ENCODE measurements at regions not wholly inside any gene's neighbourhood (a gene's known extent, or its start where the extent isn't known, plus 50 kb on each side); places are given as distances from the start of the nearest gene placed in this dataset.

- WGBS (ENCODE audit: insufficient coverage, insufficient read length): 100% methylated on average over 2 of the region's 6 CpGs
- no peaks in the 10 kb centered on the region for H3K9me3 ChIP-seq (ENCODE audit: control insufficient read depth, insufficient read depth, low read length)
- DNase-seq (ENCODE audit: low read depth, low spot score): no peak
- no peaks in the 10 kb centered on the region for H3K36me3 ChIP-seq (ENCODE audit: control insufficient read depth, insufficient read depth, low read length)
- no peak overlapping the region for H3K27ac ChIP-seq (ENCODE audit: low read length)
- H3K4me1 ChIP-seq (ENCODE audit: control insufficient read depth, insufficient read depth, low read length): no peaks in the 10 kb centered on the region
- H3K27me3 ChIP-seq (ENCODE audit: control insufficient read depth, insufficient read depth, low read length): peaks cover 15% of the 10 kb centered on the region
- no peak overlapping the region for H3K4me3 ChIP-seq (ENCODE audit: low read length)
These were observed 478.7 kb downstream of the INHBA start for GRCh38 chr7:41224063-41224763.

DNA sequence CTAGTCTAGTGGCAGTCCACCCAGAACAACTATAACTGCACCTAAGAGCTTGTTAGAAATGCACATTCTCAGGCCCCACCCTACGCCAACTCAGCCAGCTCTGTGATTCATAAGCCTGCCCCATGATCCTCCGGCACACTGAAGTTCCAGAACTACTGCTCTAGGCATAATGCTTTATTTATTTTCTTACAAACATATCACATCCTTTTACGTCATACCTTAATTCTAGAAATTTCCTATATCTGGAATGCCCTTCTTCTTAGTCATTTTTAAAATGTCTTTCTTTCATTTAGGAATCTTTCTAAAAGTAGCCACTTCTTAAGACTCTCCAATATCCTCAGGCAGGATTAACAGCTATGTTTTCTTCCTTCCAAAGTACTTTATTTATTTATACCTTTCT, 480.1 kb downstream of the INHBA start:
- peaks cover 20% of the 10 kb centered on the region for H3K27me3 ChIP-seq (ENCODE audit: control insufficient read depth, insufficient read depth, low read length)
- no peaks in the 10 kb centered on the region for H3K4me1 ChIP-seq (ENCODE audit: control insufficient read depth, insufficient read depth, low read length)
- no peak overlapping the region for H3K4me3 ChIP-seq (ENCODE audit: low read length)
- H3K9me3 ChIP-seq (ENCODE audit: control insufficient read depth, insufficient read depth, low read length): no peaks in the 10 kb centered on the region
- no peaks in the 10 kb centered on the region for H3K36me3 ChIP-seq (ENCODE audit: control insufficient read depth, insufficient read depth, low read length)
- H3K27ac ChIP-seq (ENCODE audit: low read length): no peak overlapping the region
- 100% methylated on average over 1 of the region's 3 CpGs for WGBS (ENCODE audit: insufficient coverage, insufficient read length)
- DNase-seq (ENCODE audit: low read depth, low spot score): no peak

GRCh38 chr7:41220266-41220665, 482.6 kb downstream of the INHBA start:
- Histone ChIP-seq H3K27ac (ENCODE audit: low read length) (no peak overlapping the region), H3K9me3 (ENCODE audit: control insufficient read depth, insufficient read depth, low read length) (no peaks in the 10 kb centered on the region), H3K4me1 (ENCODE audit: control insufficient read depth, insufficient read depth, low read length) (no peaks in the 10 kb centered on the region), H3K27me3 (ENCODE audit: control insufficient read depth, insufficient read depth, low read length) (peaks cover 23% of the 10 kb centered on the region), H3K36me3 (ENCODE audit: control insufficient read depth, insufficient read depth, low read length) (no peaks in the 10 kb centered on the region), H3K4me3 (ENCODE audit: low read length) (no peak overlapping the region)
- DNase-seq (ENCODE audit: low read depth, low spot score): no peak
- WGBS (ENCODE audit: insufficient coverage, insufficient read length): no CpG with 5 or more reads among the region's 1 CpG

DNA sequence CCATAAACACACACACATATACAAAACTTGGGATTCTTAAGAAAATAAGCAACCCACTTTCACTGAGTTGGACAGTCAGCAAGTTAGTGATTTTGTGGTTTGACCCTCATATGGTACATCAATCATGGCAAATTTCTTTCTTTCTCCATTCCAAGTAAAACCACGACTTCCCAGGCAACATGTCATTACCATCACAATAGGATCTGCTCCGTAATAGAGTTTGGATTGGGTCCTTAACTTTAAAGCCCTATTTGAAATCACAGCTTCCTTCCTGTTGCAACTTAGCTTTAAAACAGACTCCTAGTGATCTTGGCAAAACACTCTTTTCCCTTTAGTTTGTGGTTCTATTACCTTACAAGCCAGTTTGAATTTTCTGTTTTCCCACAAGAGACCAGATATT, 483.6 kb downstream of the INHBA start:
- no peaks in the 10 kb centered on the region for H3K9me3 ChIP-seq (ENCODE audit: control insufficient read depth, insufficient read depth, low read length)
- no CpG with 5 or more reads among the region's 2 CpGs for WGBS (ENCODE audit: insufficient coverage, insufficient read length)
- H3K4me3 ChIP-seq (ENCODE audit: low read length): no peak overlapping the region
- H3K4me1 ChIP-seq (ENCODE audit: control insufficient read depth, insufficient read depth, low read length): no peaks in the 10 kb centered on the region
- DNase-seq (ENCODE audit: low read depth, low spot score): no peak
- no peak overlapping the region for H3K27ac ChIP-seq (ENCODE audit: low read length)
- no peaks in the 10 kb centered on the region for H3K36me3 ChIP-seq (ENCODE audit: control insufficient read depth, insufficient read depth, low read length)
- peaks cover 23% of the 10 kb centered on the region for H3K27me3 ChIP-seq (ENCODE audit: control insufficient read depth, insufficient read depth, low read length)

- DNase-seq (ENCODE audit: low read depth, low spot score): no peak
- Histone ChIP-seq H3K36me3 (ENCODE audit: control insufficient read depth, insufficient read depth, low read length) (no peaks in the 10 kb centered on the region), H3K4me3 (ENCODE audit: low read length) (no peak overlapping the region), H3K27ac (ENCODE audit: low read length) (no peak overlapping the region), H3K9me3 (ENCODE audit: control insufficient read depth, insufficient read depth, low read length) (no peaks in the 10 kb centered on the region), H3K4me1 (ENCODE audit: control insufficient read depth, insufficient read depth, low read length) (no peaks in the 10 kb centered on the region), H3K27me3 (ENCODE audit: control insufficient read depth, insufficient read depth, low read length) (peaks cover 22% of the 10 kb centered on the region)
- no CpG with 5 or more reads among the region's 3 CpGs for WGBS (ENCODE audit: insufficient coverage, insufficient read length)
These were observed 485.6 kb downstream of the INHBA start for GRCh38 chr7:41217306-41217705.

DNA sequence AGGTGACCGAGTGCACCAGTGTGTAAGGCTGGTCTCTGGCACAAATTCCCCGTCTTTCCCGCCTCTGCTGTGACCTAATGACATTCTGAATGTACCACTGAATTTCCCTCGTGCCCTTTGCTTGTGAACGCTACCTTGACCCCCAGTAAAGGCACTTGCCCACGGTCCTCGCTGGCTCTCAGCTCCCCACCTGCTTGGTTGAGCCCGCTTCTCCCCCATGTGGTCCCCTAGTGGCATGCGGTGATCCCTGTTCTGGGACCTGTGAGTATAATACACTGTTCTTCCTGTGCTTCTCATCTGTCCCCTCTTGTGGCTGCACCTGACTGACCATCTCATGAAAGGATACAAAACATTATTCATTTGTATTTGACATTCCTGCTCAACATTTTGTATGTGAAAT, 495.7 kb downstream of the INHBA start:
- Histone ChIP-seq H3K27ac (ENCODE audit: low read length) (no peak overlapping the region), H3K27me3 (ENCODE audit: control insufficient read depth, insufficient read depth, low read length) (no peaks in the 10 kb centered on the region), H3K9me3 (ENCODE audit: control insufficient read depth, insufficient read depth, low read length) (no peaks in the 10 kb centered on the region), H3K4me3 (ENCODE audit: low read length) (no peak overlapping the region), H3K36me3 (ENCODE audit: control insufficient read depth, insufficient read depth, low read length) (no peaks in the 10 kb centered on the region), H3K4me1 (ENCODE audit: control insufficient read depth, insufficient read depth, low read length) (no peaks in the 10 kb centered on the region)
- no peak for DNase-seq (ENCODE audit: low read depth, low spot score)
- WGBS (ENCODE audit: insufficient coverage, insufficient read length): no CpG with 5 or more reads among the region's 9 CpGs

- Histone ChIP-seq H3K27ac (ENCODE audit: low read length) (no peak overlapping the region), H3K27me3 (ENCODE audit: control insufficient read depth, insufficient read depth, low read length) (no peaks in the 10 kb centered on the region), H3K4me1 (ENCODE audit: control insufficient read depth, insufficient read depth, low read length) (no peaks in the 10 kb centered on the region), H3K36me3 (ENCODE audit: control insufficient read depth, insufficient read depth, low read length) (no peaks in the 10 kb centered on the region), H3K9me3 (ENCODE audit: control insufficient read depth, insufficient read depth, low read length) (no peaks in the 10 kb centered on the region), H3K4me3 (ENCODE audit: low read length) (no peak overlapping the region)
- DNase-seq (ENCODE audit: low read depth, low spot score): no peak
- no CpG with 5 or more reads among the region's 2 CpGs for WGBS (ENCODE audit: insufficient coverage, insufficient read length)
These were observed 496.6 kb downstream of the INHBA start for GRCh38 chr7:41206267-41206666.

GRCh38 chr7:41205600-41205999, 497.3 kb downstream of the INHBA start:
- Histone ChIP-seq H3K4me3 (ENCODE audit: low read length) (no peak overlapping the region), H3K36me3 (ENCODE audit: control insufficient read depth, insufficient read depth, low read length) (no peaks in the 10 kb centered on the region), H3K9me3 (ENCODE audit: control insufficient read depth, insufficient read depth, low read length) (no peaks in the 10 kb centered on the region), H3K27ac (ENCODE audit: low read length) (no peak overlapping the region), H3K27me3 (ENCODE audit: control insufficient read depth, insufficient read depth, low read length) (no peaks in the 10 kb centered on the region), H3K4me1 (ENCODE audit: control insufficient read depth, insufficient read depth, low read length) (no peaks in the 10 kb centered on the region)
- no peak for DNase-seq (ENCODE audit: low read depth, low spot score)
- no CpG with 5 or more reads among the region's 2 CpGs for WGBS (ENCODE audit: insufficient coverage, insufficient read length)

- H3K36me3 ChIP-seq (ENCODE audit: control insufficient read depth, insufficient read depth, low read length): no peaks in the 10 kb centered on the region
- WGBS (ENCODE audit: insufficient coverage, insufficient read length): no CpG with 5 or more reads among the region's 2 CpGs
- DNase-seq (ENCODE audit: low read depth, low spot score): no peak
- no peaks in the 10 kb centered on the region for H3K27me3 ChIP-seq (ENCODE audit: control insufficient read depth, insufficient read depth, low read length)
- no peaks in the 10 kb centered on the region for H3K9me3 ChIP-seq (ENCODE audit: control insufficient read depth, insufficient read depth, low read length)
- no peak overlapping the region for H3K4me3 ChIP-seq (ENCODE audit: low read length)
- H3K4me1 ChIP-seq (ENCODE audit: control insufficient read depth, insufficient read depth, low read length): no peaks in the 10 kb centered on the region
- H3K27ac ChIP-seq (ENCODE audit: low read length): no peak overlapping the region
These were observed 499.3 kb downstream of the INHBA start for GRCh38 chr7:41203542-41203941.

DNA sequence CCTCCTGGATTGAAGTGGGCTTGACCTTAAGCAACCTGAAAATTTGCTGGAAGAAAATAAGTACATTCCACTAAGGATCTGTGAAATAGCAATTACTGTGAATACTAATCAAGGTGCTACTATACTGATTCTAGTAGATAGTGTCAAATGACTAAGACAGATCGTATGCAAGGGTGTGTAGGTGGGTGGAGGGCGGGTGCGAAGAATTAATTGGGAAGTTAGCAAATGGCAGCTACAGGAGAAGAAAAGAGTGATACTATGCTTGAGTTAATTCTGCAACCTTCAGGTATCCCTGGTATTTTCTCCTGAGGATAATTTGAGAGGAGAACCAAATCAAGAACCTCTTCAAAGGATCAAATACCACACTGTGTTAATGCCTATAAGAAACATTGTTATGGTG, 501.9 kb downstream of the INHBA start:
- H3K4me3 ChIP-seq (ENCODE audit: low read length): no peak overlapping the region
- no peaks in the 10 kb centered on the region for H3K27me3 ChIP-seq (ENCODE audit: control insufficient read depth, insufficient read depth, low read length)
- WGBS (ENCODE audit: insufficient coverage, insufficient read length): 100% methylated on average over 3 of the region's 3 CpGs
- H3K36me3 ChIP-seq (ENCODE audit: control insufficient read depth, insufficient read depth, low read length): no peaks in the 10 kb centered on the region
- DNase-seq (ENCODE audit: low read depth, low spot score): no peak
- no peaks in the 10 kb centered on the region for H3K4me1 ChIP-seq (ENCODE audit: control insufficient read depth, insufficient read depth, low read length)
- H3K9me3 ChIP-seq (ENCODE audit: control insufficient read depth, insufficient read depth, low read length): no peaks in the 10 kb centered on the region
- H3K27ac ChIP-seq (ENCODE audit: low read length): no peak overlapping the region

DNA sequence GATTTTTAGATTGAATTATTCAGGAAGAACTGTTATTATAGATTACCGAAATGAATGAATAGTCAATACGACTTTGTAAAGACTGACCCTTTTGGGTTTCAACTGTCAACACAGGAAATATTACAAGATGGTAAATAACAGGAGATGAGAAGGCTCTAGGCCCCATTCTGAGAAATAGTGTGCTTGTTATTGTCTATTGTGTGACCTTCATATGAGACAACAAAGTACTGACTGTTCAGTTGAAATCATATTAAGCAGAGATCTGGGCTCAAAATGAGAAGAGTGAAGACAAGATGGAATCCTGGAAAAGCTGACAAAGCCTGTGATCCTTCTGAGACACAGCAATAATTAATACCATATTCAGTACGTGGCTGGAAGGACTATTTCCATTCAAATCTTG, 503.8 kb downstream of the INHBA start:
- WGBS (ENCODE audit: insufficient coverage, insufficient read length): no CpG with 5 or more reads among the region's 3 CpGs
- no peaks in the 10 kb centered on the region for H3K36me3 ChIP-seq (ENCODE audit: control insufficient read depth, insufficient read depth, low read length)
- H3K27me3 ChIP-seq (ENCODE audit: control insufficient read depth, insufficient read depth, low read length): no peaks in the 10 kb centered on the region
- H3K4me1 ChIP-seq (ENCODE audit: control insufficient read depth, insufficient read depth, low read length): no peaks in the 10 kb centered on the region
- H3K27ac ChIP-seq (ENCODE audit: low read length): no peak overlapping the region
- no peaks in the 10 kb centered on the region for H3K9me3 ChIP-seq (ENCODE audit: control insufficient read depth, insufficient read depth, low read length)
- no peak overlapping the region for H3K4me3 ChIP-seq (ENCODE audit: low read length)
- DNase-seq (ENCODE audit: low read depth, low spot score): no peak

All from iPS DF 6.9 (cell line).